MM.1S (cell line): ENCODE measurements at regions not wholly inside any gene's neighbourhood (a gene's known extent, or its start where the extent isn't known, plus 50 kb on each side); places are given as distances from the start of the nearest gene placed in this dataset.

Experiments
- DNase-seq: peaks from one replicate; pipeline ENCODE4 v3.0.0-alpha.2; 2015
- H2AFZ ChIP-seq: fragments of 300-600 bp; sonication (generic); 2 replicates; pipeline ENCODE4 v1.6.0; 2016; ENCODE audit warnings: antibody characterized with exemption, low read length
- H3F3A ChIP-seq: fragments of 300-600 bp; sonication (generic); 2 replicates; pipeline ENCODE4 v1.6.1; 2016; ENCODE audit warnings: mild to moderate bottlenecking, antibody characterized with exemption, low read length, moderate library complexity, mixed read lengths; ENCODE audit not compliant: insufficient read depth
- H3K27ac ChIP-seq: fragments of 300-600 bp; sonication (generic); 2 replicates; pipeline ENCODE4 v1.5.1; 2016; ENCODE audit warnings: mild to moderate bottlenecking, low read length
- H3K27me3 ChIP-seq: fragments of 300-600 bp; sonication (generic); replicated peaks from 2 replicates; pipeline ENCODE4 v1.6.0; 2016; ENCODE audit warnings: low read length; ENCODE audit not compliant: insufficient read depth
- H3K36me3 ChIP-seq: fragments of 300-600 bp; sonication (generic); replicated peaks from 2 replicates; pipeline ENCODE4 v1.6.1; 2016; ENCODE audit warnings: mild to moderate bottlenecking, low read length, mixed read lengths; ENCODE audit not compliant: insufficient read depth
- H3K4me1 ChIP-seq: fragments of 300-600 bp; sonication (generic); 2 replicates; pipeline ENCODE4 v1.6.1; 2016; ENCODE audit warnings: low read length, mixed read lengths
- H3K4me2 ChIP-seq: fragments of 300-600 bp; sonication (generic); 2 replicates; pipeline ENCODE4 v1.6.0; 2016; ENCODE audit warnings: low read depth, low read length
- H3K4me3 ChIP-seq: fragments of 300-600 bp; sonication (generic); 2 replicates; pipeline ENCODE4 v1.5.1; 2016; ENCODE audit warnings: low read length, mixed read lengths
- H3K79me2 ChIP-seq: fragments of 300-600 bp; sonication (generic); 2 replicates; pipeline ENCODE4 v1.6.1; 2016; ENCODE audit warnings: mixed run types, low read length, mixed read lengths
- H3K9ac ChIP-seq: fragments of 300-600 bp; sonication (generic); 2 replicates; pipeline ENCODE4 v1.6.1; 2016; ENCODE audit warnings: low read length, mixed read lengths
- H3K9me2 ChIP-seq: fragments of 300-600 bp; sonication (generic); replicated peaks from 2 replicates; pipeline ENCODE4 v1.6.1; 2016; ENCODE audit warnings: mild to moderate bottlenecking, low read length, mixed read lengths; ENCODE audit not compliant: insufficient read depth
- H3K9me3 ChIP-seq: fragments of 300-600 bp; sonication (generic); replicated peaks from 2 replicates; pipeline ENCODE4 v1.6.1; 2016; ENCODE audit warnings: mild to moderate bottlenecking, low read length, mixed read lengths; ENCODE audit not compliant: insufficient read depth
- H4K20me1 ChIP-seq: fragments of 300-600 bp; sonication (generic); 2 replicates; pipeline ENCODE4 v1.6.1; 2016; ENCODE audit warnings: mild to moderate bottlenecking, low read length, moderate library complexity, mixed read lengths; ENCODE audit not compliant: insufficient read depth
- EZH2 ChIP-seq: fragments of 300-600 bp; sonication (generic); optimal IDR thresholded peaks from 2 replicates; pipeline ENCODE3; 2017; ENCODE audit warnings: low read depth, mild to moderate bottlenecking, antibody characterized with exemption, low read length, mixed read lengths
- EZH2phosphoT487 ChIP-seq: fragments of 300-600 bp; sonication (generic); IDR thresholded peaks from 2 replicates; pipeline ENCODE4 v1.6.1; 2018; ENCODE audit warnings: antibody characterized with exemption, low read length
- TF ChIP-seq, protein P1 (sequence below): fragments of 300-600 bp; sonication (generic); IDR thresholded peaks from 2 replicates; pipeline ENCODE4 v1.5.1; 2016; ENCODE audit warnings: antibody characterized with exemption, low read length, mixed read lengths

DNA sequence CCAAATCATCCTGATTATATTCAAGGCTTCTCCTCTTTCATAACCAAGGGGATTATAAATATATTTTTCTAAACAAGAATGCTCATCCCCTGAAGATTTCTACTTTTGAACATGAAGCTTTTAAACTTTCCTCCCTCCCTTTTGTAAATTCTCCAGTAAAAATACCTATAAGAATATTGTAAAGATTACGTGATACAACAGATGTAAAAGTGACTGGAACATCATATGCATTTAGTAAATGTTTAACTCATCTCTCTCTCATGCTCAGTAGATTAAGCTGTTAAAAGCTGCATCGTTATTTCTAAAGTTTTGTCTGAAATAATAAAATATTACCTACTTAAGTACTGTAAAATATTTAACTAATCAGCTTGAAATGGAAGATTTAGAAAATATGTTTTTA is 281.1 kb downstream of the SPRY2 start:
- H3F3A ChIP-seq: no peaks in the 10 kb centered on the region
- no peak for DNase-seq

DNA sequence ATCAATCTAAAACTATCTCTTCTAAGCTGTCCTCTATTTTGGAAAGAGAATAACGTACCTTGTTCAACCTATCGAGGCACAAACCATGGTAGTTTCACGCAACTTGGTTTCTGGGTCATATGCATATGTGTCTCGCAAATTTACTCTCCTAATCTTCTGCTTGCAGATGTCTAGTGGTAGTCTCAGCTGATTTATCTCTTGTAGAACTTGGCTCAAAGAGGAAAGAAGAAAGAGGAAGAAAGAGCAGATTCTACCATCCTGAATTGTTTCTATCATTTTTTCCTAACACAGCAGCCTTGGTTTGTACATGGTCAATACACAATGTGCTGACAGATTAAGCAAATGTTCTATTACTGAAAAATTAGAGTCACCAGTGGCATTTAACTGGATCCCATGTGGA is 282.3 kb downstream of the SPRY2 start:
- Histone ChIP-seq H3K27me3 (no peaks in the 10 kb centered on the region), H3K79me2 (no peaks in the 10 kb centered on the region), H4K20me1 (no peaks in the 10 kb centered on the region), H3K4me3 (no peak overlapping the region), H3K4me1 (no peaks in the 10 kb centered on the region), H3F3A (no peaks in the 10 kb centered on the region), H3K9ac (no peak overlapping the region), H2AFZ (no peak overlapping the region), H3K9me3 (no peaks in the 10 kb centered on the region), H3K9me2 (no peaks in the 10 kb centered on the region), H3K4me2 (no peak overlapping the region), H3K27ac (no peak overlapping the region), H3K36me3 (no peaks in the 10 kb centered on the region)
- no peak for DNase-seq
- no peak for TF ChIP-seq EZH2phosphoT487
- TF ChIP-seq EZH2: no peak
- TF ChIP-seq, protein P1, sequence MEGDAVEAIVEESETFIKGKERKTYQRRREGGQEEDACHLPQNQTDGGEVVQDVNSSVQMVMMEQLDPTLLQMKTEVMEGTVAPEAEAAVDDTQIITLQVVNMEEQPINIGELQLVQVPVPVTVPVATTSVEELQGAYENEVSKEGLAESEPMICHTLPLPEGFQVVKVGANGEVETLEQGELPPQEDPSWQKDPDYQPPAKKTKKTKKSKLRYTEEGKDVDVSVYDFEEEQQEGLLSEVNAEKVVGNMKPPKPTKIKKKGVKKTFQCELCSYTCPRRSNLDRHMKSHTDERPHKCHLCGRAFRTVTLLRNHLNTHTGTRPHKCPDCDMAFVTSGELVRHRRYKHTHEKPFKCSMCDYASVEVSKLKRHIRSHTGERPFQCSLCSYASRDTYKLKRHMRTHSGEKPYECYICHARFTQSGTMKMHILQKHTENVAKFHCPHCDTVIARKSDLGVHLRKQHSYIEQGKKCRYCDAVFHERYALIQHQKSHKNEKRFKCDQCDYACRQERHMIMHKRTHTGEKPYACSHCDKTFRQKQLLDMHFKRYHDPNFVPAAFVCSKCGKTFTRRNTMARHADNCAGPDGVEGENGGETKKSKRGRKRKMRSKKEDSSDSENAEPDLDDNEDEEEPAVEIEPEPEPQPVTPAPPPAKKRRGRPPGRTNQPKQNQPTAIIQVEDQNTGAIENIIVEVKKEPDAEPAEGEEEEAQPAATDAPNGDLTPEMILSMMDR: no peak

More for the DNA sequence above, 281.1 kb downstream of the SPRY2 start:
- H4K20me1 ChIP-seq: no peaks in the 10 kb centered on the region
- no peak for TF ChIP-seq EZH2phosphoT487
- TF ChIP-seq, protein P1: no peak
- TF ChIP-seq EZH2: no peak
- no peaks in the 10 kb centered on the region for H3K36me3 ChIP-seq
- no peak overlapping the region for H3K27ac ChIP-seq
- no peaks in the 10 kb centered on the region for H3K9me3 ChIP-seq
- H3K4me2 ChIP-seq: no peak overlapping the region
- no peak overlapping the region for H2AFZ ChIP-seq
- no peaks in the 10 kb centered on the region for H3K27me3 ChIP-seq
- H3K9me2 ChIP-seq: no peaks in the 10 kb centered on the region
- H3K4me1 ChIP-seq: no peaks in the 10 kb centered on the region
- no peak overlapping the region for H3K4me3 ChIP-seq
- no peak overlapping the region for H3K9ac ChIP-seq
- H3K79me2 ChIP-seq: no peaks in the 10 kb centered on the region

DNA sequence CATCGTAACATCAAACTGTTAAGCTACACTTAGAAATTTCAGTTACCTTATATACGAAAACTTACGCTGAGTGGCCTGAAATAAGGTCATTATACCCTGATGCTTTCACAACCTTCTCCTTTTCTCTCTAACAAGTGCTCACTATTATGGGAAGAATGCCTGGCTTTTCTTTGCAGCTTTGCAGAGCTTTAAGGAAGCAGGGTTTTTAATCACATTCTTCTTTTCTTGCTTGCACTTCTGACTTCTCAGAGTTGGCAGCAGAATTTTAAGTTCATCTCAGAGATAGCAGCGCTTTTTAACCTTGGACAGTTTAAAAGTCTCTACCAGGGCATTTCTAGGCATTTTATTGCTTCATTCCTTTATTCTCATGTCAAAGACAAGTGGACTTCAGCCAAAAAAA is 285.1 kb downstream of the SPRY2 start:
- H3K4me1 ChIP-seq: no peaks in the 10 kb centered on the region
- H3K9me3 ChIP-seq: no peaks in the 10 kb centered on the region
- no peaks in the 10 kb centered on the region for H3K79me2 ChIP-seq
- H4K20me1 ChIP-seq: no peaks in the 10 kb centered on the region
- H3K9ac ChIP-seq: no peak overlapping the region
- no peak overlapping the region for H2AFZ ChIP-seq
- no peak for DNase-seq
- H3K4me3 ChIP-seq: no peak overlapping the region
- H3K4me2 ChIP-seq: no peak overlapping the region
- H3K27me3 ChIP-seq: no peaks in the 10 kb centered on the region
- no peaks in the 10 kb centered on the region for H3F3A ChIP-seq
- H3K27ac ChIP-seq: no peak overlapping the region
- TF ChIP-seq EZH2phosphoT487: no peak
- TF ChIP-seq EZH2: no peak
- TF ChIP-seq, protein P1: no peak
- H3K9me2 ChIP-seq: no peaks in the 10 kb centered on the region
- H3K36me3 ChIP-seq: no peaks in the 10 kb centered on the region
